ENCODE measurements at regions not wholly inside any gene's neighbourhood (a gene's known extent, or its start where the extent isn't known, plus 50 kb on each side); places are given as distances from the start of the nearest gene placed in this dataset.
"Not testable (repeated sequence)": the region's sequence is repeated elsewhere in the genome, so short reads cannot be mapped to it uniquely, and the experiment has no call there.

DNA sequence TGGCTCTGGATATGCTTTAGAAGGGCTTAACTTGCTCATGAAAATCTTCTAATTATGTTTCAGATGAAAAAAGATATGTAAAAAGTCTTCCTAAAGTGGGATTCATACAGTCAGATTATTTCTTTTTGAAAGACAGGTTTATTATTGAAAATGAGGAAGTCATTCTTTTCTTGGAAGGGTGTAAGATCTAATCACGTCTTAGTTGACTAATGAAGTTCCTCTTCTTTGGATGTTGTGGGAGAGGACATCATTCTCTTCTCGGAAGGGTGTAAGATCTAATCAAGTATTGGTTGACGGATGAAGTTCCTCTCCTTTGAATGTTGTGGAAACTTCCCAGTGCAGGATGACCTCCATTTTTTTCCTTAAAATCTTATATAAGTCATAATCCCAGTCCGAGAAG lies 74.9 kb downstream of the ALG10 start:
- no peak for DNase-seq

DNA sequence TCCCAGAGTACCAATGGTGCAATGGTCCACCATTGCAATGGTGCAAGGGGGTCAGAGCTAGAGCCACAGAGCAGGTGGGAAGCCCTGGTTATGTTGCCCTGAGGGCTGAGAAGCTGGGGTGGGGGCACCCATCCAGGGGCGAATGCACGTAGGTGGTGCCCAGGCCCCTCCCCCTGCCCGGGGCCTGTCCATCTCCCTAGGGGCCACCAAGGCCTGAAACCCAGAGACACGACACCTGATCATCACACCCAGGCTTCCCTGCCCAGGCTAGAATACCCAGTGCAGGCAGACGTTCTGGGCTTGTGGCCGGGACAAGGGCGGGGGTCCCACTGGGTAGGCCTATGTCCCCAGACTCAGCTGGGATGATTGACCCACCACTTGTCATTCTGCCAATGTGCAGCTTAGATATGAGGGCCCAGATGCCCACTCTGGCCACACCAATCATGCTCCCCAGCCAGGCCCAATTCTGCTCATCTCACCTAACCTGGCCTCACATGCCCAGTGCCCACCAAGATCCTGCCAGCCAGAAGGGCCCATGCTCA lies 83.2 kb downstream of the ALG10 start:
- no peak for DNase-seq

DNA sequence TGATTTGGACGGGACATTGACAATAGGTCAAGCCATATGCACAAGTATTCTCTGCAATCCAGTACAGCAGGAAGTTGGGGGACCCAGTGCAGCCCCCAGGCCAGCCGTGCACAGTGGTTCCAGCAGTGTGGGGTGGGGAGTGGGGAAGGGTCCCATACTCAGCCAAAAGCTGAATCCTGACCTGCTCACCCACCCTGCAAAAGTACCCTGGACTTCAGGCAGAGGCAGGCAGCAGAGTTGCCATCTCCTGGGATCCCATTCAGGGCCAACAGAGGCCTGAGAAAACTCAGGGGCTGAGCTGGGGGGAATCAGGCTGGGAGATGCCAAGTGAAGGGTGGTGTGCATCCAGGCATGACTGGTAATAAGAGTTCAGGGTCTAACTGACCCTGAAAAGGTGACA lies 83.9 kb downstream of the ALG10 start:
- no peak for DNase-seq

DNA sequence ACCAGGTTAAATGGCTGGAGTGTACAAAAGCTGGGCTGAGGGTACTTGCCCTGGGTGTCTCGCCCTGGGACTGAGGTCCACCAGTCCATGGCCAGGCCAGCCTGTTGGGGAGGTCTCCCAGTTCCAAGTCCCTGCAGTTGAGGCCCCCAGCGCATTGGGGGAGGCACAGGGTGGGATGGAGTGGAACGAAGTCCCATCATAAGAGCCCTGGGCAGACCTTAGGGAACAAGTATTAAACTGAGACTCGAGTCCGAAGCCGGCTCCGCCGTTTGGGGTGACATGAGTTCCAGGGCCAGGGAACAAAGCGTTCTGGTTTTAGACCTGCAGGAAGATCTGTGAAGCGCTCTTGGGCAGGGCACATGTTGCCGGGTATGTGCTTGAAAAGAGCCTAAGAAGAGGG lies 84.7 kb downstream of the ALG10 start:
- DNase-seq: no peak

DNA sequence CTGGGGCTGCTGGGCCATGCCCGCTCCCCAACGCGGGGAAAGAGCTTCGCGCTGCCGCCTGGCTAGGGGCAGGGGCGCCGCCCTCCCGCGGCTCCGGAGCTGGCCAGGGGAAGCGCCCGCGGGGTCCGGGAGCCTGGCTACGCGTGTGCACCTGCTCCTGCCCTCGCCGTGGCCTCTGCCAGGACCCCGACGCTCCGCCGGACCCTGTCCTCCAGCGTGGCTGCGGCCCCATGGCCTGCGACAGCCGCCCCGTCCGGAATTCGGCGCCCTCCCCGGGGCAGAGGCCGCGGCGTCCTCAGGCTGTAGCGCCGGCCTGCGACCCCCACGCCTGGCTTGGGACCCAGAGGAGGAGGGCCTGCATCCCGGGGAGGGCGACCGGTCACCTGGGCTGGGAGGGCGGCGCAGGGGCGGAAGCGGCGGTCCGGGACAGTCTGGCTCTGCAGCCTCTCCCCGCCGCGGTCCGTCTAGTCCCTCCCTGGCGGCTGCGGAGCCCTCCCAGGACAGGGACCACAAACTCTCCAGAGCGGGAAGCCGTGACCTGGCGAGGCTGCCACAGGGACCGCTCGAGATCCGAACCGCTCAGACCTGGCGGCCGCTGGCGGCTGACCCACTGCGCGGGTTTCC lies 85.6 kb downstream of the ALG10 start:
- no peak for DNase-seq

DNA sequence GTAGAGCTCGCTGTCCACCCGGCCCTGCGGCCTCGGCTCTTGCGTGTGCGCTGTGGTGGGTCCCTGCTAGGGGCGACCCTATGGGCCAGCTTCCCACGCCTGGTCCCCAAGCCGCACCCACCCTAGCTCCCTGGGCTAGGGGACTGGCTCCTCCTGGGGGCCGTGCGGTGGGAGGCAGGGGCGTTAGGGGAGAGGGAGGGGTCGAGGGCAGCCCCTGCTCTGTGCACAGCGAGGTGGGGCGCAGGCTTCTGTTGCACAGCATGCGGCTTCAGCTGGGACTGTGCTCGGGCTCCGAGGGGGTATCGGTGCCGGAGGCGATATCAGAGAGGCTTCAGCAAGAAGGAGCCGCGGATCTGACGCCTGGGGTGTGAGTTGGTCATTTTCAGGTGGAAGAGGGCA lies 86.1 kb downstream of the ALG10 start:
- DNase-seq: no peak

DNA sequence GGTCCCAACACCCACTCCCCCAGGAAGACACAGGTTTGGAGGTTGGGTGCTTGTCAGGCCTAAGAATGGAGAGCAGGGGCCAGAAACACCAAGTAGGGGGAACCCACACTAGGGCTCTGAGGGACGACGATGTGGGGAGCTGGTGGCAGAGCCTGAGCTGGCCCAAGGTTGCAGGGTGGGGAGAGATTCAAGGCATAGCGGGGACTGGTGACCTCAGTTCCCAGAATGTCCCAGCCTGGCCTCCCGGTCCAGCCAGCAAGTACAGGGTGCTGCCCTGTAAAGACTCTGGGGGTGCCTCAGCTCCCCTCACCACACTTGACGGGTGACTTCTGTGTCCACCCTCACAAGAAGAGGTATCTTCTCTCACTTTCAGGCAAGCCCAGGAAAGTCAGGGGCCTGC lies 86.7 kb downstream of the ALG10 start:
- no peak for DNase-seq

DNA sequence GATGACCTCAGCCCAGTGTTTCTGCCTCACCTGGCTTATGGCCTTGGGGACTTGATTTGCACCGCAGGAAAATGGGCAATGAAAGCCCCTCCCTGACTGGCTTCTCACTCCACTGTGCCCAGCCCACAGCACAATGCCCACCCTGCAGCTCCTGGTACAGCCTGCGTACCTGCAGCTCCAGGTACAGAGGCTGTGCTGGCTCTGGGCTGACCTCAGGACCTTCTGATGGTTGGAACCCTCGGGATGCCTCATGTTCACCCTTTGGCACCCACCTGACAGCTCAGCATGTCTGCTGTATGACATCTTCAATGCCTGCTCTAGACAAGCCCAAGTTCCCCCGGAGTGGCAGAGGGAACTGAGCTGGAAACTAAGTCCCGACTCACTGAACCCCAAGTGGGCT lies 87.1 kb downstream of the ALG10 start:
- DNase-seq: no peak

DNA sequence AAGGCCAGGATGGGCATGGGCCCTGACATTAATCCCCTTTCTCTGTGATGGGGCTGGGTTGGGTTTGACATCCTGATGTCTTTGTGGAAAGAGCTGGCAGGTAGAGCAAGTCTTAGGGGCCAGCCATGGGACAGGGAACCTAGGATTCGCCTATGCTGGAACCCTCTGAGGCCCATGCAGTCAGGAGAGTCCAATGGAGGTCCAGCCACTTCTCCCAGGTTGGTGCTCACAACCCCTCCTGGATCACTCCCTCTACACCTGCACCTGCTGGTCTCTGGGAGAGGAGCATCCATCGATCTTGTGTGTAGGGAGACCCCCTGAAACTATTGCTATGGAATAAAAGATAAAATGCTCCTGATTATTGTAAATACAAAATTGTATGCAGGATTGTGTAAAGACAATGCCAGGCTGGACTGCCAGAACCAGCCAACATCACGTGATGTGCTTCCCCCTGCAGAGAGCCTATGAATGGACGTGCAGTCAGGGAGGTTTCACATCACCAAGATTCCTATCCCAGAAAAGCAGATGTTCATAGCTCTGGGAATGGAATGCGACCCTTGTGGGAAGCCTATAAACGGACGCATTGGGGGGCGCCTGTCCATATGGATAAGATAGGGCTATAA lies 87.7 kb downstream of the ALG10 start:
- not testable (repeated sequence) for DNase-seq

DNA sequence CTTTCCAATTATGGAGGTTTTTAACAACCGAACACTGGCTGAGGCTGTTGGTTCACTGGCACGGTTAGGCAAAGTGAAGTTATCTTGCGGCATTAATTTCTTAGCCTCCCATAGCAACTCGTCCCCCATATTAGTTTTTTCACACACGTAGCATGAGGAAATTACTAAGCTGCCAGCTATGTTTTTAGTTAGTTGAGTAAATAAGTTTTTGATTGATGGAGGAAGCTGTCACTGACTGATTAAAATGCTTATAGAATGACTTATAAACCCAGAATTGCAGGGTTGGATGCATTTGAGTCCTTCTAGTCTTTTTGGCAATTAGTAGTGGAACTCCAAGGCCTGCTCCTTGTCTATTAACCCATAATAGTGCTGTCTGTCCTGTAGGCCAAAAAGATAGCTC lies 97.1 kb downstream of the ALG10 start:
- no peak for DNase-seq

DNA sequence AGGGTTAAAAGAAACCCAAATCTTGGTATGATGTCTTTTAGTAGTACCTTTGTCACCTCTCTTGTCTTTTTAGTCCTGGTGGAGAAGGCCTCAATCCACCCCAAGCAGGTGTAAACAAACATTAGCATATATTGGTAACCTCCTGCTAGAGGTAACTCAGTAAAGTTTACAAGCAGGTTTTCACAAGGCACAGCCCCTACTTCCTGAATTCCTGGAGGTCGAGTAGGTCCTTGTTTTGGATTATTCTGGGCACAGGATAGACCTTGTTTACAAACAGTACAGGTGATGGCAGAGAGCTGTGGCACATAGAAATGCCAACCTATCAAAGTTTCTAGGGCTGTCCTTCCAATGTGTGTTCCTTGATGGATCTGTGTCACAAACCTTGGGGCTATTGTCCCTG lies 99.1 kb downstream of the ALG10 start:
- DNase-seq: no peak

DNA sequence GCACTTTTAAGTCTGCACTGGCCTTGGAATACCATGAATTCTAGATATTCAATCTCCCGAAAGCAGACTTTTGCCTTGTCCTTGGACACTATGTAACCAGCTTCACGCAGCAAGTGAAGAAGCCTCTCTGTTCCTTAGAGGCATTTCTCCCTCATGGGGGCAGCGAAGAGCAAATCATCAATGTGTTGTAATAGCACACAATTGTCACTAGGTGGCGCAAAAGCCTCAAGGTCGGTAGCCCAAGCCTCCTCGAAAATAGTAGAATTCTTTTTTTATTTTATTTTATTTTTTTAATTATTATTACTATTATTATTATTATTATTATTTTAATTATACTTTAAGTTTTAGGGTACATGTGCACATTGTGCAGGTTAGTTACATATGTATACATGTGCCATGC lies 100.8 kb downstream of the ALG10 start:
- peak in 1 of 2 experiments; percentile 23 for DNase-seq

DNA sequence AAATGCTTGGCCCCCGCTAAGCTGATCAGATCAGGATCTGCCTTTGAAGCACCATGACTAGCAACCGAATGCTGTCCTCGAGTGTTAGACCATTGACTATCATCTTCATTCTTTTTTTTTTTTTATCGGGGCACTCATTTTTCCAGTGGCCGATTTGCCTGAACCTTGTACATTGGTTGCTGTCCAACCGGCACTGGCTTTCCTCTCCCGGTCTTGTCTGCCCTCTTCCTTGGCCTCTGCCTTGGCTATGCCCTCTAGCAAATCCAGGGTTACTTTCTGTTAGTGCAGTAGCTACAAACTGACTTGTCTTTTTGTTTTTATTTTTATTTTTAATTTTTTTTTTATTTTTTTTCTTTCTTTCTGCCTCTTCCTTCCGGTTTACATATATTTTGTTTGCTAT lies 102.3 kb downstream of the ALG10 start:
- DNase-seq: no peak

DNA sequence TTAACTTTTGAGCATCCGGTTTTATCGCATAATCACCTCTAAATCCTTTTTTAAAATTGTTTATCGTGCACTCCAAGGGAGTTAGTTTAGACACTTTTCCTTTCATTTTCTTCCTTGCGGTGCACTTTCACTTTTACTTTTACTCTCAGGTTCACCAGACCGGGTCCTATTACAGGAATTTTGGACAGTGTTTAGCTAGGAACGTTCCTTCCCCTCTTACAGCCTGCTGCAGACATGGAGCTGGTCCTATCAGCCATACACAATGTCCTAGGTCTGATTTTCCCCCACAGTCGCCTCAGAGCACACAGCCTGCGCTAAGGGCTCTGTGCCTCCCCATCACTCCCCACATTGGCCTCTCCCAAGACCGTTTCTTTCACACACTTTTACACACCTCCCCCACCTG lies 103.9 kb downstream of the ALG10 start:
- no peak for DNase-seq

DNA sequence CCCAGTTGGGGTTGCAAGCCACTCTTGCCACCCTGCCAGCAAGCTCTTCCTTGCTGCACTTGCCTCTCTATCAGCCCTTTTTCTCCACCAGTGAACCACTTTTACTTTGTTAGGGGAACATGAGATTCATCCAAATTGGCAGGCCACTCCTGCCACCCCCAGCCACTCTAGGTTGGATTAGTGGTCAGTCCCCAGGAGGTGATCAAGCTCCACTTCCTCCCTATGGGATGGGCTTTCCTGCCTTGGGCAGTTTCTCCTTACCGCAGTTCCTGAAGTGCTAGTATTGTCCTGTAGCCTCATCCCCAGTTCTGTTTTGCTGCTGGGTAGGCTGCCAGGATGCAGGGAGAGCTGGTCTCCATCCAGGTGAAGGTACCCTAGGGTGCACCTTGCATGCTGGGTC lies 104.5 kb downstream of the ALG10 start:
- no peak for DNase-seq

DNA sequence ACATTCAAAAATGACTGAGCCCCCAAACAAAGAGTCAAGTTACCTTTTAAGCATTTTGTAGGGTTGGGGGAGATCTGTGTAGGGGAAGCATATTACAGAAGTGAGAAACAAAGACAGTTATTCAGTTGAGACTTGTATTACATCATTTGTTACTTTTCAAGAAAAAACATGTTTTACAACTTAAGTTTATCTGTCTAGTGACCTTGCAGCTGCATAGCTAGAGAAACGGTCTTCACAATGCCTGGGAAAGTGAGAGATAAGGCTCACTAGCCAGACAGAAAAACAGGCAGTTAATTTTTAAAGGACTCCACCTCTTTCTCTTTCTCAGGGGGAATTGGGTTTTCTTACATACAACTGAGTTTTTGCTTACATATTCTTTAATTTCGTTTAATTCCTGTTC lies 105.1 kb downstream of the ALG10 start:
- not testable (repeated sequence) for DNase-seq

DNA sequence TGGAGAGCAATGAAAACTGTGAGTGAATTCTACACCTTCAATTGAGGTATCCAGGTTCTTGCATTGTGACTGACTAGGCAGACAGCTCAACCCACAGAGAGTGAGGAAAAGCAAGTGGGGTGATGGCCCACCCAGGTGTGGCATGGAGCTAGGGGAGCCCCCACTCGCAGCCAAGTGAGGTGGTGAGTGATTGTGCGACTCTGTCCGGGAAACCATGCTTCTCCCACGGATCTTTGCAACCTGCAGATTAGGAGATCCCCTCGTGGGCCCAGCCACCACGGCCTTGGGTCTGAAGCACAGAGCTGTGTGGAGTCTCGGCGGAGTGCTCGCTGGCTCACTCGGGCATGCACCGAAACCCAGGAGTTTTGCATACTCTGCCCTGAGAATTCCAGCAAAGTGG lies 120.1 kb downstream of the ALG10 start:
- DNase-seq: no peak

DNA sequence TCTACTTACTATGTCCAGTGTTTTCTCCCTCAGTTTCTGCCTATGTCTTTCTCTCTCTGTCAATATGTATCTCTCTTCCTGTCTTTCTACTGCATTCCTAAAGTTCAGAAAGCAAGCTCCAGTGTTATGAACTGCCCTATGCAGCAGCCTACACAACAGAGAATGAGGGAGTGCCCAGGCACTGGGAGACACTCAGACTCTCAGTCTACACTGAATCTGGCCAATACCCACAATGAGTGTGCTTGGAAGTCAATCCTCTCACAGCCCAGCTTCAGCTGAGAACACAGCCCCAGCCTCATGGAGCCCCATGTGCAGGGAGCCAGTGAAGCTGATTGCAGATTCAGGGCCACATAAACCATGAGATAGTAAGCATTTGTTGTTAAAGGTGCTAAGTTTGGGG lies 128.7 kb downstream of the ALG10 start:
- no peak for DNase-seq

DNA sequence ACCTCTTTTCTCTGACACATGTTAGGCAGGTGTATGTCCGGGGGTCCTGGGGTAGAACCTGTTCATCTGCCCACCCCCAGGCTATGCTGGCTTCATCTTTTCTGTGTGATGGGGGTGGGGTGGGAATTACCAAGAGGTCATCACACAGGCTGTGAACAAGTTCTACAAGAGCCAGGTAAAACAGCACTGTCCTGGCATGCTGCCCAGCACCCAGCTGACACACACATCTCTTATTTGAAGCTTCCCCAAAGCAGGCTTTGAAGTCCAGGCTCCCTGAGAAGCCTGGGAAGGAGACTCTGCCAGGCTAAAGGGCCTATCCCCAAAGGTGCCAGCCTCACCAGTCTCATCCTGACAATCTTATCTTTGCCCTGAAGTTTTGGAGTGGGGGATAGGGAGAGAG lies 141.1 kb downstream of the ALG10 start:
- no peak for DNase-seq

DNA sequence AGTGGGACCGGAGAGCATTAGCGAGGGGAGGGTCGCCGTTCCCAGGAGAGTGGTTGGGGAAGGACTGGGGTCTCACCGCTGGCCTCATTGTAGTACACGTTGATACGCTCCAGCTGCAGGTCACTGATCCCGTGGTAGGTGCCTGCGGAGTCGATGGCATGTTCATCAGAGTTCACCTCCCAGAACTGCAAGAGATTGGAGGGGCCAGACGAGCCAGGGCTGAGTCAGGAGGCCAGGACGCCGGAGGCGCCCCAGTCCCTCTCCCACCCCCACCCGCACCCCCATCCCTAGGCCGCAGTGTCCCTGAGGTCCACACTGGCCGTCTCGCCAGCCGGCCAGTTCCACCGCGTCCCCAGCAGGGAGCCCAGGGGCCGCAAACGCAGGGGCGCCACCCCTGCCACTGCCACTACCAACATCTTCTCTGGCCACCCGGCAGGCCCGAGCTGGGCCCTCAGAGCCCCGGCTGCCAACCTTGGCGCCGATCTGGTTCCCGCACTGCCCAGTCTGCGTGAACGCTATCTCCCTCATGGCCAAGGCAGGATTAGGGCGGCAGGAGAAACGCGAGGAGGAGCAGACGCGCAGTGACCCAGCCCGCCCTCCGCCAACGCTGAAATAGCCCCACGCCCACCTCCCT lies 144.2 kb downstream of the ALG10 start:
- DNase-seq: no peak

DNA sequence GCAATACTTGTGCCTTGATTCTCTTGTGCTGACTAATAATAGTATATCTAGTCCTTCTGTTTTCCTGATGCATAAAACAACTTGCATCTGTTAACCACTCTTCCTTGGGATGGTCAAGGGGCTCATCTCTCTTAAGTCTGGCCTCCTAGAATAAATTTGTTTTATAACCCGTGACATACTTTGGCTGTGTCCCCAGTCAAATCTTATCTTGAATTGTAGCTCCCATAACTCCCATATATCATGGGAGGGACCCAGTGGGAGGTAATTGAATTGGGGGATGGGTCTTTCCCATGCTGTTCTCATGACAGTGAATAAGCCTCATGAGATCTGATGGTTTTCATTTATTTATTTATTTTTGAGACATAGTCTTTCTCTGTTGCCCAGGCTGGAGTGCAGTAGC lies 146.2 kb downstream of the ALG10 start:
- DNase-seq: not testable (repeated sequence)

DNA sequence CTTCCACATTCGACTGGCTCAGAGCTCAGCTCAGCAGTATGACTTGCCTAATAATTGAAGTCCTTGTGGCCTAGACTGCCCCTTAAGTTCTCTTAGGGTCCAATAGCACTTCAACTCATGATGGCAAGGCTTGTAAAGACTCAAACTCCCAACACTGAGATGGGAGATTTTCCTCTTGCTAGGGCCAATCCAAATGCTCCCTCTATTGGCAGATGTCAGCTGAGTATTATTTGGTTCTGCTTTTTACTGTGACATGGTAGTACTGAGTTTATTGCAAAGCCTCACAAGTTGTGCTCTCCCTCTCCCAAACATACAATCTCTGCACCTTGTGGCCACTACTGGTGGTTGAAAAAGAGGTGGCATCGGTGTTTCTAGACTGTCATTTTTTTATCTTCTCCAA lies 164.2 kb downstream of the ALG10 start:
- no peak for DNase-seq

DNA sequence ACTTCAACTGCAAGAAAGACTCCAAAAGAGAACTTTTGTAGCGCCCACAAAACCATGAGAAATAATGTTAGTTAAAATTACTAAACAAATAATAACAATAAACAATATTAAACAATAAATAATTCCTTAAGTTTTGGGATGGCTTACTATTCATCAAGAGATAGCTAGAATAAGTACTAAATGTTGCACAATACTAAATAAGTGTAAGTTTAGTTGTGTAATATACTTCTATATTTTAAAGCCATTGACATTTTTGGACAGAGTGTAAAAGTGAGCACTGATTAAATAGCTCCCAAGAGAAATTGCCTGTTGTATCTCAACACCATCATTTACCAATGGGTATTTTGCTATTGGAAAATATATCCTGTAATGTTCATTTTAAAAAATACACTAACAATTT lies 166.7 kb downstream of the ALG10 start:
- no peak for DNase-seq

DNA sequence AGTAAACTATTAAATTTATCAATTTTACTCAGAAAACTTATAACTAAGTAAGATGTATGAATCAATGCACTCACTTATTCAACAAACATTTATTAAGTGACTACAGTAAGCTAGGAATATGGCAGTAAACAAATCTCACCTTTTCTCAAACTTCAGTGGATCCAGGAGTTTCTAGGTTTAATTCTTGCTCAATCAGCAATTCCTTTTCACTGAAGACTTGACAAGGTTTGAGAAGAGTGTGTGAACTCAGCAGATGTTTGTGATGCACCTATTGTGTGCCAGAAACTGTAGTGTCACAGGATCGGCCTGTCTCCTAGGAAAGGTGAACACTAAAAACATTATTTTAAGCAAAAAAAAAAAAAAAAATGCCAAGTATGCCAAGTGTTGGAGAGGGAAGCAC lies 167.8 kb downstream of the ALG10 start:
- DNase-seq: no peak

DNA sequence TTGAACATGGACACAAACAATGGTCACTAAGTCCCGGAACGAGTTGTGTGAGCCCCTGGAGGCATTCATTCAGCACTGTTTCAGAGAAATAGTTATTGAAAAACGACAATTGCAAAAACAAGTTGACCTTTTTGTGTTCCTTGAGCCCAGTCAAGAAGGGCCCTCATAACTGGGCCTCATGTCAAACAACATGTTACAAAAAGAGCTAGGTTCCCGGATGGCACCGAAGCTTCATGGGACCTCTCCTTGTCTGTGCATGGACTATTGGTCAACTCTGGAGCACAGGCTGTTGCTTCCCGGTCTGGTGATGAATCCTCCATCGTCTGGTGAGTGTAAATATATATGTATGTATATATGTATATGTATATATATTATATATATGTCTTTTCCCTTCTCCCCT lies 176.6 kb downstream of the ALG10 start:
- no peak for DNase-seq
